ENCODE measurements at regions not wholly inside any gene's neighbourhood (a gene's known extent, or its start where the extent isn't known, plus 50 kb on each side); places are given as distances from the start of the nearest gene placed in this dataset.

GRCh38 chr2:120546048-120546864, 189.4 kb upstream of the GLI2 start:
- no peak for DNase-seq (ENCODE audit: low spot score)
- peaks cover 0 to 52% (median 2%) of the 10 kb centered on the region in 3 experiments for H3K27me3 ChIP-seq (ENCODE audit: control insufficient read depth in 3 of 3, insufficient read depth in 3 of 3, low read depth in 1 of 3, low read length in 3 of 3)
- no peak overlapping the region for H2BK120ac ChIP-seq (ENCODE audit: low read depth, low read length)
- peaks cover 0 to 3% of the 10 kb centered on the region in 2 donors for H3K4me1 ChIP-seq (ENCODE audit: control insufficient read depth in 2 of 2, insufficient read depth in 1 of 2, low read depth in 1 of 2, low read length in 2 of 2)
- no peak overlapping the region for H3K27ac ChIP-seq (replicated peaks; ENCODE audit: low read length)
- H2AFZ ChIP-seq (ENCODE audit: low read length): no peak overlapping the region
- no peaks in the 10 kb centered on the region for H3K36me3 ChIP-seq (replicated peaks in 1 of 2; ENCODE audit: control insufficient read depth in 2 of 2, insufficient read depth in 2 of 2, low read length in 2 of 2)
- peak overlapping the region; percentile 9 for H3K18ac ChIP-seq (ENCODE audit: low read length)
- no peak overlapping the region for H4K91ac ChIP-seq (ENCODE audit: low read depth, low read length, poor library complexity)
- no peaks in the 10 kb centered on the region for H3K79me1 ChIP-seq (ENCODE audit: low read depth, low read length)
- no peak overlapping the region for H3K4me3 ChIP-seq (ENCODE audit: low read length in 2 of 2)
- no peaks in the 10 kb centered on the region for H3K9me3 ChIP-seq (replicated peaks in 1 of 2; ENCODE audit: control insufficient read depth in 2 of 2, insufficient read depth in 1 of 2, low read depth in 1 of 2, low read length in 2 of 2)
- no peak overlapping the region for H3K14ac ChIP-seq (ENCODE audit: low read length)
- no peak overlapping the region for H2BK15ac ChIP-seq (ENCODE audit: low read length)
- no peak overlapping the region for H3K4me2 ChIP-seq (ENCODE audit: insufficient read depth, low read length, poor library complexity, severe bottlenecking)
- no peak overlapping the region for H2AK5ac ChIP-seq (ENCODE audit: low read depth, low read length)
- no peak overlapping the region for H3K9ac ChIP-seq (ENCODE audit: low read depth, low read length, poor library complexity)
- no peak overlapping the region for H3K23ac ChIP-seq (ENCODE audit: low read depth, low read length, poor library complexity)
- no peak overlapping the region for H3K4ac ChIP-seq (ENCODE audit: low read length)
- H2BK12ac ChIP-seq (ENCODE audit: low read length): no peak overlapping the region
- H4K8ac ChIP-seq (ENCODE audit: low read depth, low read length): no peak overlapping the region
- no peak overlapping the region for H2BK5ac ChIP-seq (ENCODE audit: low read length)
- WGBS, 2 donors (ENCODE audit: extremely low coverage in 2 of 2, insufficient read length in 2 of 2, insufficient replicate concordance in 1 of 2): no CpG with 5 or more reads among the region's 27 CpGs

GRCh38 chr2:120546865-120547390, 188.7 kb upstream of the GLI2 start:
- Histone ChIP-seq H3K4me1 (ENCODE audit: control insufficient read depth in 2 of 2, insufficient read depth in 1 of 2, low read depth in 1 of 2, low read length in 2 of 2) (peaks cover 0 to 3% of the 10 kb centered on the region in 2 donors), H3K27ac (replicated peaks; ENCODE audit: low read length) (no peak overlapping the region), H2AK5ac (ENCODE audit: low read depth, low read length) (no peak overlapping the region), H2BK12ac (ENCODE audit: low read length) (no peak overlapping the region), H2BK15ac (ENCODE audit: low read length) (no peak overlapping the region), H3K23ac (ENCODE audit: low read depth, low read length, poor library complexity) (no peak overlapping the region), H2AFZ (ENCODE audit: low read length) (no peak overlapping the region), H3K4me2 (ENCODE audit: insufficient read depth, low read length, poor library complexity, severe bottlenecking) (no peak overlapping the region), H2BK120ac (ENCODE audit: low read depth, low read length) (no peak overlapping the region), H2BK5ac (ENCODE audit: low read length) (no peak overlapping the region), H3K14ac (ENCODE audit: low read length) (no peak overlapping the region), H3K27me3 (ENCODE audit: control insufficient read depth in 3 of 3, insufficient read depth in 3 of 3, low read depth in 1 of 3, low read length in 3 of 3) (peaks cover 0 to 47% (median 3%) of the 10 kb centered on the region in 3 experiments), H4K8ac (ENCODE audit: low read depth, low read length) (no peak overlapping the region), H3K79me1 (ENCODE audit: low read depth, low read length) (no peaks in the 10 kb centered on the region), H3K36me3 (replicated peaks in 1 of 2; ENCODE audit: control insufficient read depth in 2 of 2, insufficient read depth in 2 of 2, low read length in 2 of 2) (no peaks in the 10 kb centered on the region), H3K4ac (ENCODE audit: low read length) (no peak overlapping the region), H3K9ac (ENCODE audit: low read depth, low read length, poor library complexity) (no peak overlapping the region), H3K9me3 (replicated peaks in 1 of 2; ENCODE audit: control insufficient read depth in 2 of 2, insufficient read depth in 1 of 2, low read depth in 1 of 2, low read length in 2 of 2) (no peaks in the 10 kb centered on the region), H3K18ac (ENCODE audit: low read length) (no peak overlapping the region), H3K4me3 (ENCODE audit: low read length in 2 of 2) (no peak overlapping the region), H4K91ac (ENCODE audit: low read depth, low read length, poor library complexity) (no peak overlapping the region)
- DNase-seq (ENCODE audit: low spot score): no peak
- WGBS, 2 donors (ENCODE audit: extremely low coverage in 2 of 2, insufficient read length in 2 of 2, insufficient replicate concordance in 1 of 2): no CpG with 5 or more reads among the region's 7 CpGs

- no peak for DNase-seq (ENCODE audit: low spot score)
- H3K4me3 ChIP-seq (ENCODE audit: low read length in 2 of 2): no peak overlapping the region
Observed at GRCh38 chr2:120547662-120548061, 188.0 kb upstream of the GLI2 start.

More at GRCh38 chr2:120547662-120548061, 188.0 kb upstream of the GLI2 start:
- Histone ChIP-seq H3K9ac (ENCODE audit: low read depth, low read length, poor library complexity) (no peak overlapping the region), H3K27ac (replicated peaks; ENCODE audit: low read length) (no peak overlapping the region), H3K27me3 (ENCODE audit: control insufficient read depth in 3 of 3, insufficient read depth in 3 of 3, low read depth in 1 of 3, low read length in 3 of 3) (peaks cover 0 to 47% (median 11%) of the 10 kb centered on the region in 3 experiments), H3K4me1 (ENCODE audit: control insufficient read depth in 2 of 2, insufficient read depth in 1 of 2, low read depth in 1 of 2, low read length in 2 of 2) (peaks cover 0 to 3% of the 10 kb centered on the region in 2 donors), H2BK12ac (ENCODE audit: low read length) (no peak overlapping the region), H4K91ac (ENCODE audit: low read depth, low read length, poor library complexity) (no peak overlapping the region), H2AK5ac (ENCODE audit: low read depth, low read length) (no peak overlapping the region), H4K8ac (ENCODE audit: low read depth, low read length) (no peak overlapping the region), H2BK5ac (ENCODE audit: low read length) (no peak overlapping the region), H3K23ac (ENCODE audit: low read depth, low read length, poor library complexity) (no peak overlapping the region), H2AFZ (ENCODE audit: low read length) (no peak overlapping the region), H3K4ac (ENCODE audit: low read length) (no peak overlapping the region), H2BK120ac (ENCODE audit: low read depth, low read length) (no peak overlapping the region), H3K36me3 (replicated peaks in 1 of 2; ENCODE audit: control insufficient read depth in 2 of 2, insufficient read depth in 2 of 2, low read length in 2 of 2) (no peaks in the 10 kb centered on the region), H3K14ac (ENCODE audit: low read length) (no peak overlapping the region), H3K9me3 (replicated peaks in 1 of 2; ENCODE audit: control insufficient read depth in 2 of 2, insufficient read depth in 1 of 2, low read depth in 1 of 2, low read length in 2 of 2) (no peaks in the 10 kb centered on the region), H3K79me1 (ENCODE audit: low read depth, low read length) (no peaks in the 10 kb centered on the region), H2BK15ac (ENCODE audit: low read length) (no peak overlapping the region), H3K18ac (ENCODE audit: low read length) (no peak overlapping the region), H3K4me2 (ENCODE audit: insufficient read depth, low read length, poor library complexity, severe bottlenecking) (no peak overlapping the region)
- WGBS, 2 donors (ENCODE audit: extremely low coverage in 2 of 2, insufficient read length in 2 of 2, insufficient replicate concordance in 1 of 2): no CpG with 5 or more reads among the region's 1 CpG

Measured in neuronal stem cell (in vitro differentiated cells).